Skin of body (tissue), 1 donor: ENCODE measurements at regions not wholly inside any gene's neighbourhood (a gene's known extent, or its start where the extent isn't known, plus 50 kb on each side); places are given as distances from the start of the nearest gene placed in this dataset.
A peak's percentile ranks its signal among the peaks of the same experiment; 100 is the strongest.

Experiments
- DNase-seq: peaks from one replicate; lab custom pipeline; 2025; lab: John Stamatoyannopoulos, UW

DNA sequence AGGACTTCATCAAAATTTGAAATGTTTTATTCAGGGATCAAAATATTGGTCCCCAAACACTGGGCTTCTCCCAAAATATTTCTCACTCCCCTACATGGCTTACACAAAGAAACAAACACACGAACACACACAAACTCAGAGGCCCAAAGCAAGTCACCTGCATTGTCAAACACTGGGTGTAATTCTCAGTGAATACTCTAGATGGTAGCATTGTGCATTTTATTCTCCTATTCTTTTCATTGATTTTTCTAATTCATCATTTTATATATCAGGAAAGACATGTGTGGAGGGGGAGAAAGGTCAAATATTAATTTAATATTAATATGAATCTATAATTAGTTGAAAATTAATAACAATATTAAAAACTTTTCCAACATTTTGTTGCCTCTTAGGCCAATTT lies 72.3 kb upstream of the TNMD start:
- DNase-seq: no peak

DNA sequence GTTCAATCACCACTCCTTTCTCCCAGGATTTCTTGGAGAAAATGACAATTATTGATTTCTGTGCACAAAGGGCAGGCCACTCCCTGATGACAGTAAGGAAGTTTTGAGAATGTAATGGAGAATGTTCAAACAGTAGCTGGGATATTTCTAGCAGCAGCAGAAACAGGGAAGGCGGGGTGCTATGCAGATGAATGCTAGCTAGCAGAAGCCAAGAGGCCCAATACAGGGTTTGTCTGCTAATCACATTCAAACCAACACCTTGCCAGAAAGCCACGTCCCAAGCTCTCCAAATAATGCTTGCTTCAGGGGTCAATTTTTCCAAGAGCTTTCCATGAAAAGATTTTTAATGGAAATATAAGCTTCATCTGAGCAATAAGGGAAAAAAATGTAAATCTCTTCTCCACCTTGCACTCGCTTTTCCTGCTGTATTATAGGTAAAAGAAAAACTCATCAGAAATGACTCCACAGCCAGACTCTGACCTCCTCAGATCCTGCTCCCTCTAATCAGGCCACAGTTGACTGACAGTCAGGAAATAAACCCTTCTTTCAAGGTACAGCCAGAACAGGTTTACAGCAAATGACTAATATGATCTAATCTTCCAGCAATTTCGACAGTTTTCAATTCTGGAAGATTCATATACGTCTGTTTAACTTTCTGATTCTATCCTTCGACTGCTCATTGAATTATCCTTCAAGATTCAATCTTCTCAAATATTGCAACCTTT lies 84.7 kb upstream of the PCDH19 start:
- peak; percentile 7 for DNase-seq

GRCh38 chrX:100491174-100491573 lies 81.1 kb upstream of the PCDH19 start:
- no peak for DNase-seq

- no peak for DNase-seq
Observed at GRCh38 chrX:100487795-100488194, 77.7 kb upstream of the PCDH19 start.

DNA sequence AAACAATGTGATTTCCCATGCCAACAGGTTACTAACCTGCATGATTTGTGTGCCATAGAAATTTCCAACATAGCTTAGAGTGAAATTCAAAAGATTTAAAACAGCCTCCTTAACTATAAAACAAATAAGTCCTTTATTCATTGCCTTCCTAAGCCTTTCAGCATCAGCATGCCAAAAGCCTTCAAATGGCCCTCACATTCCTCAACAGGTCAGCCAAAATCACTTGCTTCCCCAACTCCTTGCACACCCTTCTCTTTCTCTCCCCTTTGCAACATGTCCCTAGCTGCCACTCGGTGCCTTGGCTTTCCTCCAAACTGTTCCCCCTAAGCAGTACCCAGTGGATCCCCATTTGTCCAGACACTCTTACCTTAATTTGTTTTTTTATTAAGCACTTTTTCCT lies 74.9 kb upstream of the PCDH19 start:
- DNase-seq: no peak

GRCh38 chrX:100479329-100479728 lies 69.3 kb upstream of the PCDH19 start:
- DNase-seq: no peak

- DNase-seq: peak; percentile 5
Observed at GRCh38 chrX:100478714-100479306, 68.7 kb upstream of the PCDH19 start.

DNA sequence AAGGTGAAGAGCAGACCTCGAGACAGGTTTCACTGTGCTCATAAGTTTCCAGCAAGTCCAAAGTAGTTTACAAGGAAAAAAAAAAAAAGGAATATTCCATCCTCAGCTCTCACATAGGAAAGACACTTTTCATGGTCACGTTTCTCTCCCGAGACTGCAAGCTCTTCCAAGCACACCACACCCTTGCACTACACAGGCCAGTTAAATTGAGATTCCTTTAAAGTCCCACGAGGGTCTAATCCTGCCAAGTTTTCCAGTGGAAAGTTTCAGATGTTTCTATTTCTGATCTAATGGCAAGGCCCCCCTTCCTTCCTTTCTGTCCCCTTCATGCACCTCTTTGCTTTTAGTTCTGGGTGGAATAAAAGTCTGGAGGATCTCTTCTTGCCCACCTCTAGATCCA lies 67.9 kb upstream of the PCDH19 start:
- peak; percentile 86 for DNase-seq

- no peak for DNase-seq
Observed at GRCh38 chrX:100477467-100477866, 67.4 kb upstream of the PCDH19 start.
